Mucosa of stomach (tissue), 1 donor: ENCODE measurements at regions not wholly inside any gene's neighbourhood (a gene's known extent, or its start where the extent isn't known, plus 50 kb on each side); places are given as distances from the start of the nearest gene placed in this dataset.

ENCODE experiments used
- H3K27me3 ChIP-seq: one replicate; pipeline ENCODE4 v1.7.0; 2013; ENCODE audit warnings: mild to moderate bottlenecking, low read length; ENCODE audit not compliant: control insufficient read depth, insufficient read depth
- H3K36me3 ChIP-seq: one replicate; pipeline ENCODE4 v1.7.0; 2013; ENCODE audit warnings: low read length; ENCODE audit not compliant: control insufficient read depth, insufficient read depth
- H3K4me1 ChIP-seq: one replicate; pipeline ENCODE4 v1.7.0; 2013; ENCODE audit warnings: mild to moderate bottlenecking, low read length; ENCODE audit not compliant: control insufficient read depth, insufficient read depth
- H3K4me3 ChIP-seq: one replicate; pipeline ENCODE4 v1.7.0; 2013; ENCODE audit warnings: low read length
- H3K9ac ChIP-seq: one replicate; pipeline ENCODE4 v1.7.0; 2013; ENCODE audit warnings: mild to moderate bottlenecking, low read length, moderate library complexity
- H3K9me3 ChIP-seq: one replicate; pipeline ENCODE4 v1.7.0; 2013; ENCODE audit warnings: mild to moderate bottlenecking, low read length, moderate library complexity; ENCODE audit not compliant: control insufficient read depth
- donor health status: Pancreatic carcinoma.

- no peak overlapping the region for H3K9ac ChIP-seq
- H3K36me3 ChIP-seq, result no peaks in the 10 kb centered on the region
- H3K4me3 ChIP-seq, result no peak overlapping the region
- no peaks in the 10 kb centered on the region for H3K27me3 ChIP-seq
- H3K4me1 ChIP-seq, result peaks cover 9% of the 10 kb centered on the region
- no peaks in the 10 kb centered on the region for H3K9me3 ChIP-seq
Observed at GRCh38 chr18:54720620-54721019, 107.7 kb upstream of the RAB27B start.

DNA sequence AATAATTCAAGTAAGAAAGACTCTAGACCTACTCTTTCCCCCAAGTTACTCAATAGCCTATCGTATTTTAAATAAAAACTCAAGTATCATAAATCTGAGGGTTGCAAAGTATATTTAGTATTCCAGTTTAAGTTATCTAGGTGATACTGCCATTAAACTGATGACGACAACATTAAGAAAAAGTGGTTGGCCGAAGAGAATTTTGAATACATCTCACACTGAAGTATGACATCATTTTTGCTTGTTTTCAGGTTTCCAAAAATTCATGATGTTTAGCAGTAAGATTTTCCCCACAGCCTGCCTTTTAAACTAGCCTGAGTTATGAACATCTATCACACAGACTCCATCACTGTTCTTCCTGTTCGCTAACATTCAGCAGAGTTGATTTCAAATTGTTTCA is 102.1 kb upstream of the RAB27B start:
- Histone ChIP-seq H3K9ac (no peak overlapping the region), H3K9me3 (no peaks in the 10 kb centered on the region), H3K36me3 (no peaks in the 10 kb centered on the region), H3K4me3 (no peak overlapping the region), H3K27me3 (no peaks in the 10 kb centered on the region), H3K4me1 (peaks cover 10% of the 10 kb centered on the region)

DNA sequence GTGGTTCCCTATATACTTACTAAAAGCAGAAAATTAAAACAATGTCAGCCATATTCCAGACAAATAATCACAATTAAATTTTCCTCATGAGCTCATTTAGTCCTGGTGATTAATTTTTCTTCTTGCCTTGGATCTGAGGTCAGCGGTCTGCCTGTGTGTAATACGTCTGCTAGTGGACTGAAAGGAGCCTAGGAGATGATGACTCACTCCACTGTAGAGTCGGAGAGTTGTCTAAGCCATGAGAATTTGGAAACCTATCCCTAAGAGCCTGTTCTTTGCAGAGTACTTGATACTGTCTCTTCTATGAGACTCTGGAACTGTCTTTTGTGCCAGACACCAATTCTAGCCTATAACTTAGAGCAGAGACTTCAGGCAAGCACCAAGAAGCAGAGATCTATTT is 94.2 kb upstream of the RAB27B start:
- H3K9ac ChIP-seq, result no peak overlapping the region
- H3K4me1 ChIP-seq, result peaks cover 7% of the 10 kb centered on the region
- no peaks in the 10 kb centered on the region for H3K27me3 ChIP-seq
- H3K4me3 ChIP-seq, result no peak overlapping the region
- H3K36me3 ChIP-seq, result no peaks in the 10 kb centered on the region
- H3K9me3 ChIP-seq, result no peaks in the 10 kb centered on the region

- Histone ChIP-seq H3K9ac (no peak overlapping the region), H3K27me3 (no peaks in the 10 kb centered on the region), H3K4me3 (no peak overlapping the region), H3K36me3 (no peaks in the 10 kb centered on the region), H3K9me3 (no peaks in the 10 kb centered on the region), H3K4me1 (peaks cover 10% of the 10 kb centered on the region)
Observed at GRCh38 chr18:54736981-54737380, 91.3 kb upstream of the RAB27B start.

DNA sequence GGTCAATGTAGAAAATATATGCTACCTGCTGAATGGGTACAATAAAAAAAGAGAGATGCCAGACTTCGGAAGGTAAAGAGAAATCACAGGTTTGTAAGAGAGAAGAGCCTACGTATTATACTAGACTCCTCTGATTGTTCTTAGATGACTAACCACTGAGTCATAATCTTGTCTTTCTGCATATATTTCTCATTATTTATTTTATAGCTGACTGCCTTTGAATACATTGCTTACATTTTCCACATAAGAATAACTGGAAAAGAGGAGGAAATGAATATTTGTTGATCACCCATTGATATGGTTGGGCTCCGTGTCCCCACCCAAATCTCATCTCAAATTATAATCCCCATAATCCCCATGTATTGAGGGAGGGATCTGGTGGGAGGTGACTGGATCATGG is 90.3 kb upstream of the RAB27B start:
- H3K4me3 ChIP-seq, result no peak overlapping the region
- H3K36me3 ChIP-seq, result no peaks in the 10 kb centered on the region
- no peak overlapping the region for H3K9ac ChIP-seq
- no peaks in the 10 kb centered on the region for H3K9me3 ChIP-seq
- H3K4me1 ChIP-seq, result peaks cover 15% of the 10 kb centered on the region
- no peaks in the 10 kb centered on the region for H3K27me3 ChIP-seq

GRCh38 chr18:54739476-54739875 is 88.8 kb upstream of the RAB27B start:
- no peak overlapping the region for H3K9ac ChIP-seq
- H3K4me3 ChIP-seq, result no peak overlapping the region
- H3K27me3 ChIP-seq, result no peaks in the 10 kb centered on the region
- peaks cover 21% of the 10 kb centered on the region for H3K4me1 ChIP-seq
- H3K9me3 ChIP-seq, result no peaks in the 10 kb centered on the region
- H3K36me3 ChIP-seq, result no peaks in the 10 kb centered on the region

- Histone ChIP-seq H3K36me3 (no peaks in the 10 kb centered on the region), H3K4me1 (peaks cover 21% of the 10 kb centered on the region), H3K9ac (no peak overlapping the region), H3K27me3 (no peaks in the 10 kb centered on the region), H3K9me3 (no peaks in the 10 kb centered on the region), H3K4me3 (no peak overlapping the region)
Observed at GRCh38 chr18:54740136-54740846, 88.0 kb upstream of the RAB27B start.

DNA sequence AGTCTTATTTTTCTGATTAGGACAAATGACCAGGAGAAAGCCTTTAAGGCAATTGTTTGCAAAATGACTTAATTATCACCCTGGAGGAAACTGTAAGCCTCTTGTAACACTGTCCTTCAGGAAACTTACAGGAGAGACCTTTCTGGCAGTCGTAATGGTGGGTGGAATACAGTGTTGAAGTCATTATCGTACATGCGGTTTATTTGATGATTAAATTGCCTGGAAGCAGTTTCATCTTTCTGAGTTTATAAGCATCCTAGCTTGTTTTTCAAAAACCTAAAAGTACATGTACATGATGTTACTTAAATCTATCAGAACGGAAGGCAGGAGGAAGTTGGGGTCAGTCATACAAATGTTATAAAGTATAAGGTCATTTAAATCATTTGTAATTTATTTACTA is 86.2 kb upstream of the RAB27B start:
- Histone ChIP-seq H3K27me3 (no peaks in the 10 kb centered on the region), H3K4me3 (no peak overlapping the region), H3K9me3 (no peaks in the 10 kb centered on the region), H3K9ac (no peak overlapping the region), H3K36me3 (no peaks in the 10 kb centered on the region), H3K4me1 (peaks cover 21% of the 10 kb centered on the region)

- Histone ChIP-seq H3K36me3 (no peaks in the 10 kb centered on the region), H3K9me3 (no peaks in the 10 kb centered on the region), H3K27me3 (no peaks in the 10 kb centered on the region), H3K9ac (no peak overlapping the region), H3K4me3 (no peak overlapping the region), H3K4me1 (peaks cover 21% of the 10 kb centered on the region)
Observed at GRCh38 chr18:54742659-54743604, 85.3 kb upstream of the RAB27B start.

DNA sequence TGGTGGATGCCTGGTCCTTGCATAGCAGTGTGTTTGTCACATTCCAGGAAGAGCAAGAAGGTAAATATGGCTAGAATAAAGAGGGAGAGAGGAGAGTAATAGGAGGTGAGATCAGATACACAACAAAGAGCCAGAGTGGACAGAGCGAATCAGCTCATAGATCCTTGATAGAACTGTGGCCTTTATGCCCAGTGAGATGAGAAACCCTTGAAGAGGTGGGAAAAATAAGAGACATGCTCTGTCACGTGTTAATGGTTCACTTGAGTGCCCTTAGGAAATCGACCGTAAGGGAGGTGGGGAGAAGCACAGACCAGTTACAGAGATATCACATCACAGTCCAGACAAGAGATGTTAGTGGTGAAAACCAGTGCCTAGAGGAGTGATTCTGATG is 84.7 kb upstream of the RAB27B start:
- no peaks in the 10 kb centered on the region for H3K9me3 ChIP-seq

DNA sequence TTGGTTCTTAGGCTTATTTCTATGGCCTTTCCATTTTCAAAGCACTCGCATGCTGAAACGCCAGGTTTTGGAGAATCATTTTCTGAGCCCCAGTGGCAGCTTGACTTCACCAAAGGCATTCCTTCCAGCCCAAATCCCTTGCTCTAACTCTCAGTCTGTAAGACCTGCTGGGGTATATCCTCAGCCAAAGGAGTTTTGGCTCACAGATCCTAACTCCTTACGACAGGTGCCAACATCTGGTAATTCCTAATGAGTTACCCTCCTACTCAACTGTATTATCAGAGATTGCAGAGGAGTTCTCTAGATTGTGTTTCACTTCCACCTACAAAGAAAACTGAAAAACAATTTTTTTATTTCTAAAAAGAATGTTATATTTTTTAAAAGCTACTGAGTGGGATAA is 79.0 kb upstream of the RAB27B start:
- Histone ChIP-seq H3K36me3 (no peaks in the 10 kb centered on the region), H3K9ac (no peak overlapping the region), H3K27me3 (no peaks in the 10 kb centered on the region), H3K4me3 (no peak overlapping the region), H3K9me3 (no peaks in the 10 kb centered on the region), H3K4me1 (peaks cover 8% of the 10 kb centered on the region)

More for the DNA sequence above, 84.7 kb upstream of the RAB27B start:
- no peaks in the 10 kb centered on the region for H3K36me3 ChIP-seq
- H3K27me3 ChIP-seq, result no peaks in the 10 kb centered on the region
- peaks cover 21% of the 10 kb centered on the region for H3K4me1 ChIP-seq
- no peak overlapping the region for H3K9ac ChIP-seq
- H3K4me3 ChIP-seq, result no peak overlapping the region

DNA sequence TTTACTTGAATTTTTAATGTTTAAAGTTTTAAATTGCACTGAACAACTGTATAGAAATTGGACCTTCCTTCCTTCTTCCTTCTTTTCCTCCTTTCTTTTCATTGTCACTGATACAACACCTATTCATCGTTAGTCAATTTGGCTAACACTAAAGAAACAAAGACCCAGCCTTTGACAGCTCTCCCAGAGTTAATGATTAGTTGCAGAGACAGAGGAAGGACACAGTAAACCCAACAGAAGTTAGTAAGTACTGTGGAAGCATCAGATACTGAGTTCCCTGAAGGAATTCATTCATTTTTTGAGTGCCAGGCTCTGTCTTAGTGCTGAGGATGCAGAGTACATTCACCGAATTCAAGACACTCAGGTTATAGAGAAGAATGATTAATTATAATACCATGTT is 77.9 kb upstream of the RAB27B start:
- H3K4me3 ChIP-seq, result no peak overlapping the region
- no peaks in the 10 kb centered on the region for H3K27me3 ChIP-seq
- H3K9ac ChIP-seq, result no peak overlapping the region
- H3K4me1 ChIP-seq, result peaks cover 8% of the 10 kb centered on the region
- no peaks in the 10 kb centered on the region for H3K9me3 ChIP-seq
- no peaks in the 10 kb centered on the region for H3K36me3 ChIP-seq
